SJCRH30 (cell line): ENCODE measurements at regions not wholly inside any gene's neighbourhood (a gene's known extent, or its start where the extent isn't known, plus 50 kb on each side); places are given as distances from the start of the nearest gene placed in this dataset.
A peak's percentile ranks its signal among the peaks of the same experiment; 100 is the strongest.
"Not testable (repeated sequence)": the region's sequence is repeated elsewhere in the genome, so short reads cannot be mapped to it uniquely, and the experiment has no call there.

ENCODE experiments used
- DNase-seq, 2 experiments: peaks; one replicate each; pipeline ENCODE4 v3.0.0-alpha.2; 2015 to 2020
- H3K27ac ChIP-seq: fragments of 250-450 bp; sonication (Bioruptor Pico); 2 replicates; pipeline ENCODE4 v1.5.1; 2020; ENCODE audit warnings: mild to moderate bottlenecking, moderate library complexity
- H3K27me3 ChIP-seq: fragments of 250-450 bp; sonication (Bioruptor Pico); 2 replicates; pipeline ENCODE4 v1.5.1; 2020; ENCODE audit warnings: mild to moderate bottlenecking, moderate library complexity
- H3K36me3 ChIP-seq: fragments of 250-450 bp; sonication (Bioruptor Pico); 2 replicates; pipeline ENCODE4 v1.5.1; 2020; ENCODE audit warnings: mild to moderate bottlenecking, moderate library complexity
- H3K4me1 ChIP-seq: fragments of 250-450 bp; sonication (Bioruptor Pico); 2 replicates; pipeline ENCODE4 v1.5.1; 2020; ENCODE audit warnings: mild to moderate bottlenecking, moderate library complexity
- H3K4me3 ChIP-seq: fragments of 250-450 bp; sonication (Bioruptor Pico); 2 replicates; pipeline ENCODE4 v1.5.1; 2020; ENCODE audit warnings: mild to moderate bottlenecking, moderate library complexity
- H3K9me3 ChIP-seq: fragments of 250-450 bp; sonication (Bioruptor Pico); replicated peaks from 2 replicates; pipeline ENCODE4 v1.5.1; 2020; ENCODE audit warnings: mild to moderate bottlenecking, moderate library complexity

- Histone ChIP-seq H3K4me3 (no peak overlapping the region), H3K27me3 (0 out of 2 replicates have a peak, but pooled peaks cover 3% of the 10 kb centered on the region), H3K9me3 (no peaks in the 10 kb centered on the region), H3K36me3 (no peaks in the 10 kb centered on the region), H3K4me1 (no peaks in the 10 kb centered on the region), H3K27ac (no peak overlapping the region)
- DNase-seq, result no peak
These were observed 67.8 kb downstream of the GGTLC2 start for GRCh38 chr22:22712092-22712658.

DNA sequence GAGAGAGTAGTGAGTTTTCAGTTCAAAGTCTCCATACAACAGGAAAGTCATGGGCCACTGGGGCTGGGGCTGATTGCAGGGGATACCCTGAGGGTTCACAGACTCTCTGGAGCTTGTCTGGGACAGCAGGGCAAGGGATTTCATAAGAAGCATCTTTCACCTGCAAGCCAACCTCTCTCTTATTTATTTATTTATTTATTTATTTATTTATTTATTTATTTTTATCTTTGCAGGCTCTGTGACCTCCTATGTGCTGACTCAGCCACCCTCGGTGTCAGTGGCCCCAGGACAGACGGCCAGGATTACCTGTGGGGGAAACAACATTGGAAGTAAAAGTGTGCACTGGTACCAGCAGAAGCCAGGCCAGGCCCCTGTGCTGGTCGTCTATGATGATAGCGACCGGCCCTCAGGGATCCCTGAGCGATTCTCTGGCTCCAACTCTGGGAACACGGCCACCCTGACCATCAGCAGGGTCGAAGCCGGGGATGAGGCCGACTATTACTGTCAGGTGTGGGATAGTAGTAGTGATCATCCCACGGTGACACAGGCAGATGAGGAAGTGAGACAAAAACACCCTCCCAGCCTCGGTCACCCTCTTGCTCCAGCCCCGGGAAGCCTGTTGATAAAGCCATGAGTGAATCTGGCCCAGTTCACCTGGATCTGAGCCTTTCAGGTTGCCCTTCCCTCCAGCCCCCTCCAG, 68.4 kb downstream of the GGTLC2 start:
- H3K4me1 ChIP-seq, result no peaks in the 10 kb centered on the region
- no peaks in the 10 kb centered on the region for H3K9me3 ChIP-seq
- H3K27me3 ChIP-seq, result 0 out of 2 replicates have a peak, but pooled peaks cover 3% of the 10 kb centered on the region
- H3K27ac ChIP-seq, result no peak overlapping the region
- no peaks in the 10 kb centered on the region for H3K36me3 ChIP-seq
- H3K4me3 ChIP-seq, result no peak overlapping the region
- no peak for DNase-seq

DNA sequence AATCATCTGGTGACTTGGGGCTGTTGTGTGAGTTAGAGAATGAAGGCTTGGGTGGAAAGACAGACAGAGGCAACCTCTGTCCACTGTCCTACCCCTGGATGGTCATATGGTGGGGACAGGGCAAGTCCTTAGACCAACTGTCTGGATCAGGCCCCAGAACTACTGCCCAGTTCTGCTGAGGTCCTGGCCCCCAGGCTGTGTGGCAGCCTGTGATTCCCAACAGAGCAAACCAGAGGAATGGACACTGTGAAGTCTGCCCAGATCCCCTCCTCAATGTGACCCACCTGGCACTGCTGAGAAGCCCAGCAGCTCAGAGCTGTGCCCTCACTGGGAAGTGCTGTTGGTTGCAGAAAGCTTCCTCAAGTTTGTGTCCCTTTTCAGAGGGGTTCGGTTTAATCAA, 69.0 kb downstream of the GGTLC2 start:
- Histone ChIP-seq H3K27me3 (0 out of 2 replicates have a peak, but pooled peaks cover 3% of the 10 kb centered on the region), H3K9me3 (no peaks in the 10 kb centered on the region), H3K27ac (no peak overlapping the region), H3K36me3 (no peaks in the 10 kb centered on the region), H3K4me1 (no peaks in the 10 kb centered on the region), H3K4me3 (no peak overlapping the region)
- no peak for DNase-seq

- Histone ChIP-seq H3K36me3 (no peaks in the 10 kb centered on the region), H3K27me3 (0 out of 2 replicates have a peak, but pooled peaks cover 3% of the 10 kb centered on the region), H3K4me1 (no peaks in the 10 kb centered on the region), H3K9me3 (no peaks in the 10 kb centered on the region), H3K27ac (no peak overlapping the region), H3K4me3 (no peak overlapping the region)
- no peak for DNase-seq
These were observed 70.4 kb downstream of the GGTLC2 start for GRCh38 chr22:22714600-22715335.

- Histone ChIP-seq H3K27ac (no peak overlapping the region), H3K9me3 (no peaks in the 10 kb centered on the region), H3K36me3 (no peaks in the 10 kb centered on the region), H3K4me1 (no peaks in the 10 kb centered on the region), H3K27me3 (0 out of 2 replicates have a peak, but pooled peaks cover 3% of the 10 kb centered on the region), H3K4me3 (no peak overlapping the region)
- no peak for DNase-seq
These were observed 71.8 kb downstream of the GGTLC2 start for GRCh38 chr22:22716136-22716665.

DNA sequence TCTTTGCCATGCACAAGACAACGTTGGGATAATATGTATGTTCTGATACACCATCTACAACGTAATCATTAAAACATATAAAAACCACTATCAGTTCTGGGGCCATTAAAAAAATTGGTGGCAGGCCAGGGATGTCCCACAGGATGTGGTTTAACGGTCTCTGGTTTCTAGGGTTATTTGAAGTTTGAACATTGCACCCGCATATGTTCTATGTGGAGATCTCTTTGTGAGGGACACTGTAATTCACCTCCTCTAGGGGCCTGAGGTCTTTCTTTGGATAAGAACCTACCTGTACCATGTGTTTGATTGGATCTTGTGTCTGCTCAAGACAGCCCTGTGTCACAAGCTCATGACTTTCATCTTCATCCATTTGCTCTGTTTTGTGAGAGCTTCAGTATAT, 73.2 kb downstream of the GGTLC2 start:
- Histone ChIP-seq H3K27ac (no peak overlapping the region), H3K27me3 (peaks cover 3% of the 10 kb centered on the region; the same call in 1 of the 2 replicates), H3K4me3 (no peak overlapping the region), H3K36me3 (no peaks in the 10 kb centered on the region), H3K4me1 (no peaks in the 10 kb centered on the region), H3K9me3 (no peaks in the 10 kb centered on the region)
- DNase-seq, result no peak

DNA sequence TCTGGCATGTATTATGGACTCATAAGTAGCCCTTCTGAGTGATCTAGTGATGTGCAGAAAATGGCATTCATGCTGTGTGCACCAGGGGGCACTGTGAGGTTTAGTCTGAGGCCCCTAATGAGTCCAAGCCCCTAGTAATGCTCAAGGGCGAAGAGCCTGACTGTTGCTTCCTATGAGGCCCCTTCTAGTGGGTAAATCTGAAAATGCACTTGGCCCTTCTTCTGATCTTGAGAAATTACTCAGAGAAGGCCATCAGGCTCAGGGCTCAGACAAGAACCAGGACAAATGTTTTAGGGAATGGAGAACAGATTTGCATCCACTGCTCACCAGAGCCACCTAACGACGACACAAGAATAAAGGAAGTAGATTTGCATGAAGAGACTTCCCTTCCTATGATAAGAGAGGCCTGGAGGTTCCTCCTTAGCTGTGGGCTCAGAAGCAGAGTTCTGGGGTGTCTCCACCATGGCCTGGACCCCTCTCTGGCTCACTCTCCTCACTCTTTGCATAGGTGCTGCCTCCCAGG, 75.8 kb downstream of the GGTLC2 start:
- Histone ChIP-seq H3K4me3 (no peak overlapping the region), H3K36me3 (no peaks in the 10 kb centered on the region), H3K4me1 (no peaks in the 10 kb centered on the region), H3K9me3 (no peaks in the 10 kb centered on the region), H3K27me3 (peaks cover 3% of the 10 kb centered on the region), H3K27ac (no peak overlapping the region)
- peak; percentile 42 to 77 for DNase-seq

DNA sequence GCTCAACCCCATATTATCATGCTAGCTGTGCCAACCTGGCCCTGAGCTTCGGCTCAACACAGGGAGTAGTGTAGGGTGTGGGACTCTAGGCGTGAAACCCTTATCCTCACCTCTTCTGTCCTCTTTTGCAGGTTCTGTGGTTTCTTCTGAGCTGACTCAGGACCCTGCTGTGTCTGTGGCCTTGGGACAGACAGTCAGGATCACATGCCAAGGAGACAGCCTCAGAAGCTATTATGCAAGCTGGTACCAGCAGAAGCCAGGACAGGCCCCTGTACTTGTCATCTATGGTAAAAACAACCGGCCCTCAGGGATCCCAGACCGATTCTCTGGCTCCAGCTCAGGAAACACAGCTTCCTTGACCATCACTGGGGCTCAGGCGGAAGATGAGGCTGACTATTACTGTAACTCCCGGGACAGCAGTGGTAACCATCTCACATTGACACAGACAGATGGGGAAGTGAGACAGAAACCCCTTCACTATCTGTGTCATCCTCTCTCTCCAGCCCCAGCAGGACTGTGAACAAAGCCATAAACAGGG, 76.4 kb downstream of the GGTLC2 start:
- DNase-seq, result no peak

DNA sequence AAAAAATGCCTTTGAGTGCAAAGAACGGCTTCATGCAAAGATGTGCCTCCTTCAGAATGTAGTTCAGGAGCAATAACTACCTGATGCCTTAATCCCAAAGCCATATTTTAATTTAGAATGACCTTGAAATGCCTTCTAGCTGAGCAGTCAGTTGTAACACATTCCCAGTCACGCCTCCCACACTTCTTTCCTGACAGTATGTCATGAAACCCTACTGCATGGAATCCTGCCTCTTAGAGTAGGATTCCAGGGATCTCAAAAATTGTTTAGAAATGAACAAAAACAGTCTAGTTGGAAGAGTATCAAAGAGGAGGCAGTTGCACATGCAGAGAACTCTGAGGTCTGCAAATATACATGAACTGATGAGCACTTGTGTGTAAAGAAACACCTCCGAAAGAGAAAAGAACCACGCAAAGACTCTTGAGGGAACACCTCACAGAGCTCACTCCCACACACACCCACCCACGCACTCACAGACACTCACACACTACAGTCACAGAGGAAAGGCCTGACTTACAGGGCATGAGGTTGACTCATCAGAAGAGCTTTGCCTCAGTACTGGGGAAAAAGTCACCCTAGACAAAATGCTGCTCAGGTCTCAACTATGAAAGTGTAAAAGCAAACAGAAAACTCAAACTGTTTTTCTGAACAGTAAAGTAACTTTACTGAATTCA, 77.4 kb downstream of the GGTLC2 start:
- Histone ChIP-seq H3K36me3 (no peaks in the 10 kb centered on the region), H3K4me1 (no peaks in the 10 kb centered on the region), H3K9me3 (no peaks in the 10 kb centered on the region), H3K27me3 (no peaks in the 10 kb centered on the region; the same call in none of the 2 replicates), H3K27ac (no peak overlapping the region), H3K4me3 (no peak overlapping the region)
- no peak for DNase-seq

More for the DNA sequence above, 76.4 kb downstream of the GGTLC2 start:
- H3K27me3 ChIP-seq, result peaks cover 3% of the 10 kb centered on the region
- no peaks in the 10 kb centered on the region for H3K4me1 ChIP-seq
- H3K4me3 ChIP-seq, result no peak overlapping the region
- no peak overlapping the region for H3K27ac ChIP-seq
- no peaks in the 10 kb centered on the region for H3K9me3 ChIP-seq
- H3K36me3 ChIP-seq, result no peaks in the 10 kb centered on the region

DNA sequence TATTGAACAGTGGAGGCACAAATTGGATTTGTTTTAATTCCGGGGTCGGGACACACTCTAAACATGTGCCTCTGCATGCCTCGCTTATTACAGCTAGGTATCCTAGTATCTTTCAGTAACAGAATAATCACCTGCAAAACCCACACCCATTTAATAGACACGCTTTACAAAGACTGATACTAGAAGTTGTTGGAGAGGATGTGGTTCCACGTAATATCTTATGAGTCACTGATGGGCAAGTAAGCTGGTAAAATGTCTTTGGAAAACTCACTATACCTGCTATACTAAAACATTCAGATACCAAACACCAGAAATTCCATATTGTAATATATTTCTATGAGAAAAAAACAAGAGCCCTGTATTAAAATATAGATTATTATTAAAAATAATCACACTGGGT, 84.0 kb downstream of the GGTLC2 start:
- Histone ChIP-seq H3K9me3 (no peaks in the 10 kb centered on the region), H3K4me1 (no peaks in the 10 kb centered on the region), H3K27me3 (peaks cover 7% of the 10 kb centered on the region; the same call in 1 of the 2 replicates), H3K4me3 (no peak overlapping the region), H3K27ac (no peak overlapping the region), H3K36me3 (no peaks in the 10 kb centered on the region)
- DNase-seq, result no peak

GRCh38 chr22:22730655-22731373, 86.4 kb downstream of the GGTLC2 start:
- DNase-seq, result no peak
- Histone ChIP-seq H3K4me1 (no peaks in the 10 kb centered on the region; the same call in 1 of the 2 replicates), H3K36me3 (no peaks in the 10 kb centered on the region), H3K9me3 (no peaks in the 10 kb centered on the region), H3K27ac (no peak overlapping the region), H3K4me3 (no peak overlapping the region), H3K27me3 (peaks cover 7% of the 10 kb centered on the region; the same call in 1 of the 2 replicates)

DNA sequence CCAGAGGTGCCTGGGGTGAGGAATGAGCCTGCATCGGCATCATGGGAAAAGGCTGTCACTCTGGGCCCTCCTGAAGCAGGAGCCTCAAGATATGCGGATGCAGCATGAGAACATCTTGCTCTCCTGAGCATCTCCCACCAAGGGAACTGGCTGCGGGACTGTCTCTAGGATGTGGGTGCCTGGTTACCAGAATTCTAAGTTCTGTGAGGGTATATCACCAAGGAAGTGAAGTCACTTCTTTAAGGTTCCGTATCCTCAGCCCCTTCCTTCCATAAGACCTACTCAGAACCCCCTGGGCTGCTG, 86.9 kb downstream of the GGTLC2 start:
- Histone ChIP-seq H3K27me3 (peaks cover 7% of the 10 kb centered on the region; the same call in 1 of the 2 replicates), H3K27ac (no peak overlapping the region), H3K9me3 (no peaks in the 10 kb centered on the region), H3K36me3 (no peaks in the 10 kb centered on the region), H3K4me1 (no peaks in the 10 kb centered on the region; the same call in 1 of the 2 replicates), H3K4me3 (no peak overlapping the region)
- DNase-seq, result no peak

GRCh38 chr22:22733006-22733405, 88.6 kb downstream of the GGTLC2 start:
- H3K27me3 ChIP-seq, H3K4me1 ChIP-seq, H3K27ac ChIP-seq, DNase-seq, H3K4me3 ChIP-seq, H3K9me3 ChIP-seq, H3K36me3 ChIP-seq: not testable (repeated sequence)

- Histone ChIP-seq H3K9me3 (no peaks in the 10 kb centered on the region), H3K4me3 (no peak overlapping the region), H3K27ac (no peak overlapping the region), H3K4me1 (no peaks in the 10 kb centered on the region; the same call in 1 of the 2 replicates), H3K27me3 (peaks cover 3% of the 10 kb centered on the region), H3K36me3 (no peaks in the 10 kb centered on the region)
- DNase-seq, result no peak
These were observed 89.5 kb downstream of the GGTLC2 start for GRCh38 chr22:22733881-22734373.
